ENCODE measurements at regions not wholly inside any gene's neighbourhood (a gene's known extent, or its start where the extent isn't known, plus 50 kb on each side); places are given as distances from the start of the nearest gene placed in this dataset.

DNA sequence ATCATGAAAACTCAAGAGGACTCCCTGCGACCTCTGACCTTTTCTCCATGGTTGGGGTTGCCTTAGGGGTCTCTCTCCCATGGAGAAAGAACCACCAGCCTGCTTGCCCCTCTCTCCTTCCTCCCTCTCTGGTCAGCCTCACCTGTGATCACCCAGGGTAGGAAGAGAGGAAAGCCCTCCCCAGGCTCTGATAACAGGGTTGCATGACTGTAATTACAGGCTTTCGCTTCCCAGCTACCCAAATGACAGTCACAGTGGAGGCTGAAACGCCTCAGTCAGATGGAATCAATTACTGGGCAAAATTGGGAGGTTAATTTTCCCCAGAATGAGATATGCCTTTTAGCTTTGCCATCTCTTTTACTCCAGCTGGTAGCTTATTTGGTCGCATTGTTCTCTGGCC lies 265.8 kb upstream of the SOX9 start:
- TF ChIP-seq, protein P1, sequence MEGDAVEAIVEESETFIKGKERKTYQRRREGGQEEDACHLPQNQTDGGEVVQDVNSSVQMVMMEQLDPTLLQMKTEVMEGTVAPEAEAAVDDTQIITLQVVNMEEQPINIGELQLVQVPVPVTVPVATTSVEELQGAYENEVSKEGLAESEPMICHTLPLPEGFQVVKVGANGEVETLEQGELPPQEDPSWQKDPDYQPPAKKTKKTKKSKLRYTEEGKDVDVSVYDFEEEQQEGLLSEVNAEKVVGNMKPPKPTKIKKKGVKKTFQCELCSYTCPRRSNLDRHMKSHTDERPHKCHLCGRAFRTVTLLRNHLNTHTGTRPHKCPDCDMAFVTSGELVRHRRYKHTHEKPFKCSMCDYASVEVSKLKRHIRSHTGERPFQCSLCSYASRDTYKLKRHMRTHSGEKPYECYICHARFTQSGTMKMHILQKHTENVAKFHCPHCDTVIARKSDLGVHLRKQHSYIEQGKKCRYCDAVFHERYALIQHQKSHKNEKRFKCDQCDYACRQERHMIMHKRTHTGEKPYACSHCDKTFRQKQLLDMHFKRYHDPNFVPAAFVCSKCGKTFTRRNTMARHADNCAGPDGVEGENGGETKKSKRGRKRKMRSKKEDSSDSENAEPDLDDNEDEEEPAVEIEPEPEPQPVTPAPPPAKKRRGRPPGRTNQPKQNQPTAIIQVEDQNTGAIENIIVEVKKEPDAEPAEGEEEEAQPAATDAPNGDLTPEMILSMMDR (IDR thresholded peaks at IDR 0.05), result no peak
- TF ChIP-seq, protein P2, sequence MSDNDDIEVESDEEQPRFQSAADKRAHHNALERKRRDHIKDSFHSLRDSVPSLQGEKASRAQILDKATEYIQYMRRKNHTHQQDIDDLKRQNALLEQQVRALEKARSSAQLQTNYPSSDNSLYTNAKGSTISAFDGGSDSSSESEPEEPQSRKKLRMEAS (CRISPR knock-in tag; IDR thresholded peaks at IDR 0.05), result no peak
